AG09309 (cell line): ENCODE measurements at regions not wholly inside any gene's neighbourhood (a gene's known extent, or its start where the extent isn't known, plus 50 kb on each side); places are given as distances from the start of the nearest gene placed in this dataset.

Source experiments
- DNase-seq: peaks from one replicate; pipeline ENCODE4 v3.0.0-alpha.2; 2010; ENCODE audit warnings: low read depth
- H3K4me3 ChIP-seq: 2 replicates; pipeline ENCODE4 v1.5.1; 2011; ENCODE audit warnings: mild to moderate bottlenecking, low read depth, low read length, moderate library complexity; ENCODE audit not compliant: control insufficient read depth
- TF ChIP-seq, protein P1 (sequence below): IDR thresholded peaks from 2 replicates; pipeline ENCODE4 v1.5.1; 2011; ENCODE audit warnings: mild to moderate bottlenecking, low read depth, low read length, inconsistent platforms; ENCODE audit not compliant: insufficient read depth, control insufficient read depth; ENCODE audit errors: missing control alignments

DNA sequence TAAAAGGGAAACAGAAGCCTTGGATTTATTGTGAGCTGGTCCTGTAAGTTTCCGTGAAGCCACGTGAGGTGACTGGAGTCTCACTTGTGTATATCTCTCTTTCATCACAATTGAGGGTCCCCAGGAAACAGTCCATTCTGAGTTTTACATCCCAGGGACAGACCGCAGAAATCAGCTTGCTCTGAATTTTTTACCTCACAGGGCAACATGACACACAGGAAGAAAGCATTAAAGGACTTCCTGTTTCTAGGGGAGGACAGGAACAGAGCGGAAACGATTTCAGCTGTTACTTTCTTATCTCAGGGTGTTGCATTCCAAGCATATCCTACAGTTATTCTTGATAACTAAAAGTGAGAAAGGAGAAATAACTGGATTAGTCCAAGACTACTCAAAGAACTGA is 553.5 kb downstream of the TRAM1L1 start:
- TF ChIP-seq, protein P1, sequence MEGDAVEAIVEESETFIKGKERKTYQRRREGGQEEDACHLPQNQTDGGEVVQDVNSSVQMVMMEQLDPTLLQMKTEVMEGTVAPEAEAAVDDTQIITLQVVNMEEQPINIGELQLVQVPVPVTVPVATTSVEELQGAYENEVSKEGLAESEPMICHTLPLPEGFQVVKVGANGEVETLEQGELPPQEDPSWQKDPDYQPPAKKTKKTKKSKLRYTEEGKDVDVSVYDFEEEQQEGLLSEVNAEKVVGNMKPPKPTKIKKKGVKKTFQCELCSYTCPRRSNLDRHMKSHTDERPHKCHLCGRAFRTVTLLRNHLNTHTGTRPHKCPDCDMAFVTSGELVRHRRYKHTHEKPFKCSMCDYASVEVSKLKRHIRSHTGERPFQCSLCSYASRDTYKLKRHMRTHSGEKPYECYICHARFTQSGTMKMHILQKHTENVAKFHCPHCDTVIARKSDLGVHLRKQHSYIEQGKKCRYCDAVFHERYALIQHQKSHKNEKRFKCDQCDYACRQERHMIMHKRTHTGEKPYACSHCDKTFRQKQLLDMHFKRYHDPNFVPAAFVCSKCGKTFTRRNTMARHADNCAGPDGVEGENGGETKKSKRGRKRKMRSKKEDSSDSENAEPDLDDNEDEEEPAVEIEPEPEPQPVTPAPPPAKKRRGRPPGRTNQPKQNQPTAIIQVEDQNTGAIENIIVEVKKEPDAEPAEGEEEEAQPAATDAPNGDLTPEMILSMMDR, result no peak
- H3K4me3 ChIP-seq, result no peak overlapping the region
- DNase-seq, result no peak

DNA sequence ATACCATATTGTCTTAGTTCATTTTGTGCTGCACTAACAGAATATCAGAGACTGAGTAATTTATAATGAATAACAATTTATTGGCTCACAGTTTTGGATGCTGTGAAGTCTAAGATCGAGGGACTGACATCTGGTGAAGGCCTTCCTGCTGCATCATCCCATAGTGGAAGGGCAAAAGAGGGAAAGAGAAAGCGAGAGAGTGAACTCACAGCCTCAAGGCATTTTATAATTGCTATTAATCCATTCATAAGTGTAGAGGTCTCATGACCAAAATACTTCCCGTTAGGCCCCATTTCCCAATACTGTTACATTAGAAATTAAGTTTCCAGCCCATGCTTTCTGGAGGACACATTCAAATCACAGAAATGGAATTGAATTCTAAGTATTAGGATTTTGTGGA is 554.4 kb downstream of the TRAM1L1 start:
- TF ChIP-seq, protein P1, result no peak
- no peak overlapping the region for H3K4me3 ChIP-seq
- DNase-seq, result no peak

DNA sequence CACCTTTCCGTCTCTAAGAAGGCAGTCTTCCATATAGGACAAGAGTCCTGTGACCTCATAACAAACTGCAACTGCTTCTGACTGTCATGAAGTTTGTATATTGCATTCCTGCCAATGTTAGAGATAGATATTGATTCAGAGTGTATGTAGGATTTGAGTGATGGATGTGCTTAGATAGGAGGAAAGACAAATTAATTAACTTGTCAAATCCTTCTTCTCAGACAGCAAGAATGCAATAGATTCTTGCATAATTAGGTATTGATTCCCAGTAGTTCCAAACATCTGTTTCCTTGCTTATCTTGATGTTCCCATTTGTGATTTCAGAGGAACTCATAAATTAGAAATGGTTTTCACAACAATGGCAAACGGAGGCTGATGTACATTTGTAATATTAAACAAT is 555.3 kb downstream of the TRAM1L1 start:
- no peak for DNase-seq
- H3K4me3 ChIP-seq, result no peak overlapping the region
- TF ChIP-seq, protein P1, result no peak

DNA sequence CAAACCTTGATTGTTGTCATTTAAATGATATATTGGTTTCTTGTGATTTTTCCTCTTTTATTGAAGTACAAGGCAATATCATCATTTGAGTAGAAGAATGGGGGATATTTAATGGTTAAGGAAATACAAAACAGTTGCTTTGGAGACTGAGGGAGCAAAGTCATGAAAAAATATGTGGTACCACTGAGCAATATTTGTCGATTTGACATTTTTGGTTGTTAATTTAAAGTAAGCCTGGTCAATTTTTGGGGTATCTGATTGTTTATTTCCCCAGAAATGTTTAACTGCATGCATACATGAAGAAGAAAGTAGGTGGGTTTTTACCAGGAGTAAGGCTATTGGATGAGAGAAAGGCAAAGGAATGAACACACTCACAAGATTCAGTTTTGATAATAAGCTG is 556.2 kb downstream of the TRAM1L1 start:
- TF ChIP-seq, protein P1, result no peak
- DNase-seq, result no peak
- no peak overlapping the region for H3K4me3 ChIP-seq

DNA sequence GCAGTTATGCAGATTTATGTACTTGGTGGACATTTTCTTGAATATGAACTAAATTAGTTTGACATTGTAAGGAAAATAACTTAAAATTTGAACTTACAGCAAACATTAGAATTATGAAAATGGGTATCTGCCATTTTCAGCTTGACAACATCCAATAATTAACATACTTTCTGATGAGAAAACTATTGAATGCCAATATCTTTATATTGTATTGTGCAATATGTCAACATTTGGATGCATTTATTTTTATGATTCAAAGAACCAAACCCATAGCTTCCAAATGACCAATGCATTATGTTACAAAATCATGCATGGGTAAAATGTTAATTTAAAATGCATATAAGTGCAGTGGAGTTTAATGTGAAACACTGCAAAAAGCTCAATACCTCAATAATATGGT is 562.5 kb downstream of the TRAM1L1 start:
- no peak overlapping the region for H3K4me3 ChIP-seq
- DNase-seq, result no peak
- TF ChIP-seq, protein P1, result no peak

DNA sequence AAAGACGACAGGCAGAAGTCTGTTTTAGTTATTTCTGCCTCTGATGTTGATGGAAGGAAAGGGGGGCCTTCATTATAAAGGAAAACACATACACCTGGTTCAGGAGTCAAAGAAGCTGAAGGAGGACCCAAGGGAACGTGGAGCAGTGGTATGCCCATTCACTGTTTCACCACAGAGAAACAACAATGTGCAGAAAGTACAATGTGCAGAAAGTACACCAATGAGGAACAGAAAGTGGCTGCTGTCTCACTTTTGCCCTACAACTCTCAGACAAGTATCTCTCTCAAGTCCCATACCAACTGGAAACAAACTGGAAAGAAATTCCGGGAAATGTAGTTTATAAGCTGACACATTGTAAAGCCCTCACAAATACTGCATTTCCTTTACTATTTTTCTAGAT is 564.5 kb downstream of the TRAM1L1 start:
- H3K4me3 ChIP-seq, result no peak overlapping the region
- DNase-seq, result no peak
- TF ChIP-seq, protein P1, result no peak

DNA sequence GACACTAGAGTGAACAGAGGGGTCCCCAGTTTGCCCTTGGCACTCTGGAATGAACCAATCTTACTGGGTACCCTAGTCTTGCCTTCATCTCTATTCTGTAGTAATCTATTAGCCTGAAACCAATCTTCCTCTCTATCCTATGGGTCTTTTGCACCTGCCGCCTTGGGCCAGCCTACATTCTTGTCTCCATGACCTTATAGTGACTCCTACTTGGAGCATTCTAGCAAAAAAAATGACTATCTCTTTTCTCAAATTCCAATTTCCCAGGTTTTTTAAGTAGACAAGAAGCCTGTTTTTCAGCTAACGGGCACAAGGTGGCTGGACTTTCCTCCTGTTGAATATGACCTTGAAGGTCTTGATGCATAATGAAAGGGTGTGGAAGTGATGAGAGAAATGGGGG is 568.7 kb downstream of the TRAM1L1 start:
- H3K4me3 ChIP-seq, result no peak overlapping the region
- DNase-seq, result no peak
- TF ChIP-seq, protein P1, result no peak
